ENCODE measurements at regions not wholly inside any gene's neighbourhood (a gene's known extent, or its start where the extent isn't known, plus 50 kb on each side); places are given as distances from the start of the nearest gene placed in this dataset.

DNA sequence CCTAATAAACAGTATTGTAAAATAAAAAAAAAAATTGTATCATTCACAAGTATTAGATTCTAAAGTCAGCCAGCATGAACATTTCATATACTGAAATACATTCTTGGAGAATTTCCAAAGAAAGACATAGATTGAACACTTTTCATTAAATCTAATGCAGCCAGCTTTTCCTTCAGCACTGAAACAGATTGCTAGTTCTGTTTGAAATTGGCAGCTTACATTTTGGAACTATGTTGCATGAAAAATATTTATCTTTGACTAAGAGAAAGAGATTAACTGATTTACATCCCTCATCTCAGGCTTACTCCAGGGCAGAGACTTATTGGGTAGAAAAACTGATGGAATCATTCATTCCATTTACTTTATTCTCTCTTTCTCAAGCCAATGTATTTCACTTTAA lies 272.7 kb downstream of the PDHA2 start:
- TF ChIP-seq, protein P1, sequence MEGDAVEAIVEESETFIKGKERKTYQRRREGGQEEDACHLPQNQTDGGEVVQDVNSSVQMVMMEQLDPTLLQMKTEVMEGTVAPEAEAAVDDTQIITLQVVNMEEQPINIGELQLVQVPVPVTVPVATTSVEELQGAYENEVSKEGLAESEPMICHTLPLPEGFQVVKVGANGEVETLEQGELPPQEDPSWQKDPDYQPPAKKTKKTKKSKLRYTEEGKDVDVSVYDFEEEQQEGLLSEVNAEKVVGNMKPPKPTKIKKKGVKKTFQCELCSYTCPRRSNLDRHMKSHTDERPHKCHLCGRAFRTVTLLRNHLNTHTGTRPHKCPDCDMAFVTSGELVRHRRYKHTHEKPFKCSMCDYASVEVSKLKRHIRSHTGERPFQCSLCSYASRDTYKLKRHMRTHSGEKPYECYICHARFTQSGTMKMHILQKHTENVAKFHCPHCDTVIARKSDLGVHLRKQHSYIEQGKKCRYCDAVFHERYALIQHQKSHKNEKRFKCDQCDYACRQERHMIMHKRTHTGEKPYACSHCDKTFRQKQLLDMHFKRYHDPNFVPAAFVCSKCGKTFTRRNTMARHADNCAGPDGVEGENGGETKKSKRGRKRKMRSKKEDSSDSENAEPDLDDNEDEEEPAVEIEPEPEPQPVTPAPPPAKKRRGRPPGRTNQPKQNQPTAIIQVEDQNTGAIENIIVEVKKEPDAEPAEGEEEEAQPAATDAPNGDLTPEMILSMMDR (optimal IDR thresholded peaks at IDR 0.05 in 1 of 3, IDR thresholded peaks at IDR 0.05 in 1 of 3, conservative IDR thresholded peaks at IDR 0.05 in 1 of 3; ENCODE audit: extremely low read depth in 1 of 3, insufficient read depth in 2 of 3, low read length in 3 of 3): no peak
- TF ChIP-seq EZH2 (IDR thresholded peaks at IDR 0.05; ENCODE audit: low read length): no peak

Data from keratinocyte (primary cell).